Peyer's patch (tissue), 4 donors: ENCODE measurements at regions not wholly inside any gene's neighbourhood (a gene's known extent, or its start where the extent isn't known, plus 50 kb on each side); places are given as distances from the start of the nearest gene placed in this dataset.

Experiments used
- POLR2A ChIP-seq, 2 donors: fragments of 450-650 bp; IDR thresholded peaks; one replicate each; pipeline ENCODE4 v1.5.1; 2017; ENCODE audit warnings: antibody characterized with exemption in 2 of 2, mild to moderate bottlenecking in 2 of 2, moderate library complexity in 2 of 2
- TF ChIP-seq, protein P1 (sequence below), 6 experiments: fragments of 450-650 bp in 4 of 6; fragments of 200-600 bp in 2 of 6; sonication (generic) in 1 of 6; IDR thresholded peaks; one replicate each; pipeline ENCODE4 v1.5.1; 2017 to 2019; ENCODE audit warnings: antibody characterized with exemption in 6 of 6, mild to moderate bottlenecking in 3 of 6, moderate library complexity in 1 of 6

GRCh38 chr1:96214982-96215381, 506.6 kb upstream of the PTBP2 start:
- TF ChIP-seq, protein P1, sequence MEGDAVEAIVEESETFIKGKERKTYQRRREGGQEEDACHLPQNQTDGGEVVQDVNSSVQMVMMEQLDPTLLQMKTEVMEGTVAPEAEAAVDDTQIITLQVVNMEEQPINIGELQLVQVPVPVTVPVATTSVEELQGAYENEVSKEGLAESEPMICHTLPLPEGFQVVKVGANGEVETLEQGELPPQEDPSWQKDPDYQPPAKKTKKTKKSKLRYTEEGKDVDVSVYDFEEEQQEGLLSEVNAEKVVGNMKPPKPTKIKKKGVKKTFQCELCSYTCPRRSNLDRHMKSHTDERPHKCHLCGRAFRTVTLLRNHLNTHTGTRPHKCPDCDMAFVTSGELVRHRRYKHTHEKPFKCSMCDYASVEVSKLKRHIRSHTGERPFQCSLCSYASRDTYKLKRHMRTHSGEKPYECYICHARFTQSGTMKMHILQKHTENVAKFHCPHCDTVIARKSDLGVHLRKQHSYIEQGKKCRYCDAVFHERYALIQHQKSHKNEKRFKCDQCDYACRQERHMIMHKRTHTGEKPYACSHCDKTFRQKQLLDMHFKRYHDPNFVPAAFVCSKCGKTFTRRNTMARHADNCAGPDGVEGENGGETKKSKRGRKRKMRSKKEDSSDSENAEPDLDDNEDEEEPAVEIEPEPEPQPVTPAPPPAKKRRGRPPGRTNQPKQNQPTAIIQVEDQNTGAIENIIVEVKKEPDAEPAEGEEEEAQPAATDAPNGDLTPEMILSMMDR (IDR thresholded peaks at IDR 0.05): no peak
- no peak for TF ChIP-seq POLR2A (IDR thresholded peaks at IDR 0.05)
